PC-3 (cell line): ENCODE measurements at regions not wholly inside any gene's neighbourhood (a gene's known extent, or its start where the extent isn't known, plus 50 kb on each side); places are given as distances from the start of the nearest gene placed in this dataset.

ENCODE experiments used
- EZH2 ChIP-seq: fragments of 300-600 bp; sonication (generic); IDR thresholded peaks from one replicate; pipeline ENCODE4 v1.6.1; 2017; ENCODE audit warnings: antibody characterized with exemption, mild to moderate bottlenecking, low read length; ENCODE audit not compliant: unreplicated experiment
- EZH2phosphoT487 ChIP-seq: fragments of 300-600 bp; sonication (generic); IDR thresholded peaks from 2 replicates; pipeline ENCODE4 v1.6.1; 2018; ENCODE audit warnings: mild to moderate bottlenecking, antibody characterized with exemption, low read length, borderline replicate concordance
- TF ChIP-seq, protein P1 (sequence below): fragments of 300-600 bp; sonication (generic); conservative IDR thresholded peaks from 2 replicates; pipeline ENCODE4 v1.5.1; 2017; ENCODE audit warnings: antibody characterized with exemption, low read depth, mild to moderate bottlenecking, low read length

DNA sequence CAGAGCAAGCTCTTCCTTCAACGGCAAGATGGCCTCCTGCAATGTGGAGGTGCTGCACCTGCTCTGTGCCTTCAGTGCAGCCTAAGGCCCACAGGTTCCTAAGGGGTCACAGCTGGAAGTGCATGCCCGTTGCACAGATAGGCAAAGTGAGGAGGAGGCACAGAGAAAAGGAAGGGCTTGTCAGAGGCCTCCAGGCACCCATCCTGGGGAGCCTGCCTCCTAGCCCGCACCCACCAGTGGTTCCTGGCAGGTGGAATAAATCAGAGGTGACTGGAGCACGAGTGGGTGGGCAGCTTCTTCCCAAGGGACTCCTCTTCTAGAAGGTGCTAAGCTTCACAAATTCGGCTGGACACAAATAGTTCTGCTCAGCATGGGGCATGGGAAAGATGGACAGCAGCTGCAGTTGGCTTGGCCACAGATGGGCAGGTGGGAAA is 52.8 kb upstream of the STXBP1 start:
- TF ChIP-seq, protein P1, sequence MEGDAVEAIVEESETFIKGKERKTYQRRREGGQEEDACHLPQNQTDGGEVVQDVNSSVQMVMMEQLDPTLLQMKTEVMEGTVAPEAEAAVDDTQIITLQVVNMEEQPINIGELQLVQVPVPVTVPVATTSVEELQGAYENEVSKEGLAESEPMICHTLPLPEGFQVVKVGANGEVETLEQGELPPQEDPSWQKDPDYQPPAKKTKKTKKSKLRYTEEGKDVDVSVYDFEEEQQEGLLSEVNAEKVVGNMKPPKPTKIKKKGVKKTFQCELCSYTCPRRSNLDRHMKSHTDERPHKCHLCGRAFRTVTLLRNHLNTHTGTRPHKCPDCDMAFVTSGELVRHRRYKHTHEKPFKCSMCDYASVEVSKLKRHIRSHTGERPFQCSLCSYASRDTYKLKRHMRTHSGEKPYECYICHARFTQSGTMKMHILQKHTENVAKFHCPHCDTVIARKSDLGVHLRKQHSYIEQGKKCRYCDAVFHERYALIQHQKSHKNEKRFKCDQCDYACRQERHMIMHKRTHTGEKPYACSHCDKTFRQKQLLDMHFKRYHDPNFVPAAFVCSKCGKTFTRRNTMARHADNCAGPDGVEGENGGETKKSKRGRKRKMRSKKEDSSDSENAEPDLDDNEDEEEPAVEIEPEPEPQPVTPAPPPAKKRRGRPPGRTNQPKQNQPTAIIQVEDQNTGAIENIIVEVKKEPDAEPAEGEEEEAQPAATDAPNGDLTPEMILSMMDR = no peak
- TF ChIP-seq EZH2phosphoT487 = no peak
- TF ChIP-seq EZH2 = no peak
